Amniotic epithelial cell (primary cell): ENCODE measurements at regions not wholly inside any gene's neighbourhood (a gene's known extent, or its start where the extent isn't known, plus 50 kb on each side); places are given as distances from the start of the nearest gene placed in this dataset.

Experiments used
- DNase-seq: peaks from one replicate; pipeline ENCODE4 v3.0.0-alpha.2; 2010; ENCODE audit warnings: low read depth

DNA sequence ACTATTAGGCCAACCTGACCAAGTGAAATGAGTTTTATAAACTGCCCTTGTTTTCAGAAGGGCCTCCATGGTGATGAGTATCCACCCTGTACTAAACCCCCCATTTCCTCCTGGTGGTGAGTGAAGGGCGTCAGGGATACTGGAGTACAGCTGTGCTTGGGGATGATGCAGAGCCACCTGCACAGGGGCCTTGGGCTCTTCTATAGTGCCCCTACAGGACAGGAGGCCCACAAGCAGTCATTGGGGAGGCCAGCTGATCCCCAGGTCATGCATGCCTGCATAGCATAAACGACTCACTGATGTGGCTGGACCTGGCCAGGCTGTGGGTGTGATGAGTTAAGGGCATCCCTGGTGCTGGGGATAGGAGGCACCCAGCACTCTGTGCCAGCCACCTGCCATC, 114.1 kb upstream of the CELF2 start:
- DNase-seq = no peak

DNA sequence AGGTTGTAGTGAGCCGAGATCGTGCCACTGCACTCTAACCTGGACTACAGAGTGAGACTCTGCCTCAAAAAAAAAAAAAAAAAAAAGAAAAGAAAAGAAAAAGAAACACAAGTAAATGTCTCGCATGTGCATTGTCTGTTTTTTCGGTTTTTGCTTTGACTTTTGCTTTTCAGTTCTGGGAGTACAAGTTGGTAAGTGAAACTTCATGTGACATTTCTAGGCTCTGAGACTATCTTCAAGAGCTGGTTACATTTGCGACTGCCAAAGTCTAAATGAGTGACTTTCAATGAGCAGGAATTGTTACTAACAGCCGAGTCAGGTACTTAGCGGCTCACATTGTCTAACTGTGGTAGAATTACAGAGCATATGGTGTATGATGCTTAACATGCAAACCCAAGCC, 107.0 kb upstream of the CELF2 start:
- no peak for DNase-seq

DNA sequence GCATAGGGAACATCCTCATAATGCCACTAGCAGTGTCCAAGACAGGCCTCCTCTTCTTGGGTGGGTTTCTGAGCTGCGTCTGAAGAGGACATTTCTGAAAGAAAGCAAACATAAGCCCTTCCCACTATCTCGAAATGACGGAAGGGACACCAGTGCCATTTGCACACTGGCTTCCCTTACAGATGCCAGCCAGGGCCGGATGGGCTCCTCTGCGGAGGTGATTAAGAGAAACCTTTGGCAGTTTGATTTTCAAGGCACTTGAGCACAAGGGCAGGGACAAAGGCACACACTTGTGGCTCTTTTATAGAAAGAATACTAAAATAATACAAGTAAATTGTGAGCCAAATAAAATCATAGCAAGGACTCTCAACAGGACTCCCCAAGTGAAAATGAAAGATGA, 106.6 kb upstream of the CELF2 start:
- DNase-seq = no peak

DNA sequence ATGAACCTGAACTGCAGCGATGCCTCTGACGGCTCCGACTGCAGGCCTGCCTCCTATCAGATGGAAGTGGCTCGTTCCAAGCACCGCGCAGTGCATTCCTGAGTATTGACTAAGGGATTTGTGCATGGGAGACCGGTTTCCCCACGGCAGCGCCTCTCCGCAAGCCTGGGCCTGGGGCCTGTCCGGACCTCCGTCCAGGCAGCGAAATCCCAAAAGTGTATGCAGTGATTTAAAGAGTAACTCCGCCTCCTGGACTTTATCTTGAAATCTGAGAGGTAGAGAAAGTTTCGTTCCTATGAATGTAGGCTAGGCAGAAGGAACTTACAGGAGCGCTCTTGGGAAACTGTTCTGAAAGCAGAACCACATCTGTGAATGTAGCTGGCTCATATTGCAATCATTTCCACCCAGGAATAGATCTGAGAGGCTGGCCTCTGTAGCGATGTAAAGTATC, 106.2 kb upstream of the CELF2 start:
- peak; percentile 98 for DNase-seq

DNA sequence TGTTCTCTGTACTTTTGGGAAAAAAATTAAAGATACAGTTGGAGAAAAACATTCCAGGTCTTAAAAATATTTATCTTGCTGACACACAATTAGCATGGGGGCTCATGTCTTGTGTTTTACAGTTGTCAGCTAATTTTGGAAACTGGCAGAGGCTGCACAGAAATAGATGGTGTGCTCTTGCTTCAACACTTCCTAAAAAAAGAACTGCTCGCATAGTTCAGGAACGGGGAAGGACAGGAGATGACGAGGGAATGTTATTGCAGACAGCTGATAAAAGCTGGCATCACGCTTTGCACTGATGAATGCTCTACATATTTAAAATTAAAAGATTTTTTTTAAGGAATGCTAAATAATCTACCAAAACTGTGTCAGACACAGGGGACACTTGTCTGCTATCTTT, 103.5 kb upstream of the CELF2 start:
- DNase-seq = peak; percentile 14

DNA sequence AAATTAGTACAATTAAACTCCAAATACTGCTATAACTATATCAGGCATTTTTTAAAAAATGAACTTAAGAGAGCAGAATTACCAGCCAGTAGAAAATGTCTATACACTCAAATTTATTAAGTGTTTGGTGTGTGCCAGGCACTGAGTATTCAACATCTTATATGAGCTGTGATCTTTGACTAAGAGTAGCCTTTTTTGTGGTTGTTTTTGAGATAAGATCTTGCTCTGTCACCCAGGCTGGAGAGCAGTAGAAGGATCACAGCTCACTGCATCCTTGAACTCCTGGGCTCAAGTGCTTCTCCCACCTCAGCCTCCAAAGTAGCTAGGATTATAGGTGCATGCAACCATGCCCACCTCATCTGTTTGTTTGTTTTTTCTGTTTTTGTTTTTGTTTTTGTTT, 102.5 kb upstream of the CELF2 start:
- peak; percentile 32 for DNase-seq

DNA sequence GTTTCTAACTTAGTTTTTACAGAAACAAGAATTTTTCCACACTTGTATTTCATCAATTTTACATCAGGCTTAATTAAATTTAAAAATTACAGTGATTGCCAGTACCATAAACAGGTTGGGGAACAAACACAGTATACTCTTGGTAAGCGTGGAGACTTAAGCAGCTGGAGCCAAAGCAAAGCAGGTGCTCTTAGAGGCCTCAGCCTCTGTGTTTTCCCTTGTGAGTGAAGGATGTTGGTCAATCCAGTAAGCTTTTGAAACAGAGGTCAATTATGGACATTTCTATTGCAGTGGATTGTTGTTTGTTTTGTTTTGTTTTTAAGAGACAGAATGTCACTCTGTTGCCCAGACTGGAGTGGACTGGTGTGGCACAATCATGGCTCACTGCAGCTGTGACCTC, 100.6 kb upstream of the CELF2 start:
- no peak for DNase-seq

DNA sequence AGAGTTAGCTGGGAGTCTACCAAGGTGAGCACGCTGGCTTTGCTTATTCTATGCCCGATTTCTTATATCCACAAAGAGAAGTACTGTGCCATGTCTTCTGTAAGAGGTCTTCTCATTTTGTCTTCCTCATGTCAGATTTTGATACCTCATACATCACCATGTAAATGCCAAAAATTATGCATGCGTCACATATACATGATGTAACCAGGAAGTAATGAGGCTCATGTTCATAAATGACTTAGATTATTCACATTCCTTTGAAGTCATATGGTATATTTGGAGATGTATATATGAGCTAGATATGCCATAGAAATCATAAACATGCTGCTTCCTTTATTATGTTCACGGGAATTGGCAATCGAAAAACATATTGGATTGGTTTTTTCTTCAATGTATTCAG, 97.7 kb upstream of the CELF2 start:
- DNase-seq = no peak

DNA sequence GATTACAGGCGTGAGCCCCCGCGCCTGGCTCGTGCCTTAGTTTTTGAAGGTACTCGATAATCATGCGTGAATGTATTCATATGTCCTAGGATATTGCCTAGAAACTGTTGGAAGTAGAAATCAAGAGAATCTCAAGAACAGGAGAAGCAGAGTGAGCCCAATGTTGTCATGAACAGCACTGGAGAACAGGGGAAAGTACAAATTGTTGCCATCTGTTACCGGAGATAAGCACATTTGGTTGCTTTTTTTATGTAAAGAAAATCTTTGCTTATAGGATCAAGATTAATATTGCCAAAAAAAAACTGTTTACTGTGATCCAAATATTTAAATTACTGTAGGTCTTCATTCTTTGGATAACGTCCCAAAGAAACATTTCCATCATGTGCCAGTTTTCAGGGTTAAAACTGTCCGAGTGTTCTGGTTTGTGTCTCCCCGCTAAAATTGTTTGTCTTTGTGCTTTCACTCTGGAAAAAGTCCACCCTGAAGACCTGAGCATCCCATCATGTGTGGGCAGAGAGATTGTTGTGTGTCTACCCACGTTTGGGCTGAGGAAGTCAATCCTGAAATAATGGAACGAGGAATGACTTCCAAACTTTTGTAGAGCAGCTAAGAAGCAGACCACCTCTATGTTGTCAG, 95.7 kb upstream of the CELF2 start:
- DNase-seq = no peak

DNA sequence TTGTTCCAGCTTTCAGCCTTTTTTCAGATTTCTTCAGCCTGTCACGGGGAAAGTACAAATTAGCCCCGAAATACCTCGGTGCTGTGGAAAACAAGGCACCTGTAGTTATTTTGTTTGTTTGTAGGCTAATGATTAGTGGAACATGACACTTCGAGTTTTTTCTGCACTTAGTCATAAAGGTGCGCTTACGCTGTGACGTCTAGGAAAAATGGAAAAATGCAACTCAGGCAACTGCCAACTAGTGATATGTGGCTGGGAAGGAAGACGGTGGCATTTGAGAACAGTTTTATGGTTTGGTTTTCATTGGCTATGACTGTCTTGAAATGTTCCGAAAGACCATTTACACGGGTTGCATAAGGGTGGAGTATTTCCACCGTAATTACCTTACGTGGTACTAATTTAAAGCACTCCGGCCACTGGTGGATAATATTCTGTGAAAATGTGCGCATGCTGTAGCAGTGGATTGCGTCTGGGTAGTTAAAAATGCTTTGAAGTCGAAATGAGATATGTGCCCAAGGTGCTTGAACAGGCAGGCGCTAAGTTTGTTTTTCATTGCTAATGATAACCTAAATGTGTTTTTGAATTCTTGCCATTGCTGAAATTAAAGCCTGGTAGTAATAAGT, 94.5 kb upstream of the CELF2 start:
- no peak for DNase-seq

DNA sequence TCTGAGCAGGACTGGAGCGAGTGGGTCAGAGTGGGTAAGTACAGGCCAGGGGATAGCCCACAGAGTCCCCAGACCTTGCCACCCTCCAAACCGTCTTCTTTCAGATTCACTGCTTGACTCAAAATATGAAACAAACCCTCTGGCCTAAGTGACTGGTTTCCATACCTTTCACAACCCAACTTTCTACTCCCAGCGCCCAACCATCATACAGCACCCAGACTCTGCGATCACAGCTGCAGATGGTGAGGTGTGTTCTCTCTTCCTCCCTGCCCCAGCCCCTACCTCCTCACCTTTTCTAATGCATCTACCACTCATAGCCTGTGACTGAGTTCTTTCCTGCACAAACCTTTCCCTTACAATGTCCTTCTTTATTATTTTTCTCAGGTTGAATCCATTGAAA, 92.0 kb upstream of the CELF2 start:
- no peak for DNase-seq

DNA sequence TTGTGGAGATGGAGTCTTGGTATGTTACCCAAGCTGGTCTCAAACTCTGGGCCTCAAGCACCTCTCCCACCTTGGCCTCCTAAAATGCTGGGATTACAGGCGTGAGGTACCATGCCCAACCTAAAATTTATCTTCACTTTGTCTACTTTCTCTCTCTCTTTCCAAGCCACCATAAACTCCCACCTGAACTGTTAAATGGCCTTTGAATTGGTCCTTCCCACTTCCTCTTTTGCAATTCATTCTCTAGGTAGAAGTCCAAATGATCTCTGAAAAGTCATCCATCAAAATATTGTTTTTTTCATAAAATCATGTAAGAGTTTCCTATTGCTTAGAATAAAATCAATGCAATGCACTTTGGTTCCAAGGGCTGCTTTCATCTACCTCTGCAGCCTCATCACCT, 90.1 kb upstream of the CELF2 start:
- DNase-seq = no peak

DNA sequence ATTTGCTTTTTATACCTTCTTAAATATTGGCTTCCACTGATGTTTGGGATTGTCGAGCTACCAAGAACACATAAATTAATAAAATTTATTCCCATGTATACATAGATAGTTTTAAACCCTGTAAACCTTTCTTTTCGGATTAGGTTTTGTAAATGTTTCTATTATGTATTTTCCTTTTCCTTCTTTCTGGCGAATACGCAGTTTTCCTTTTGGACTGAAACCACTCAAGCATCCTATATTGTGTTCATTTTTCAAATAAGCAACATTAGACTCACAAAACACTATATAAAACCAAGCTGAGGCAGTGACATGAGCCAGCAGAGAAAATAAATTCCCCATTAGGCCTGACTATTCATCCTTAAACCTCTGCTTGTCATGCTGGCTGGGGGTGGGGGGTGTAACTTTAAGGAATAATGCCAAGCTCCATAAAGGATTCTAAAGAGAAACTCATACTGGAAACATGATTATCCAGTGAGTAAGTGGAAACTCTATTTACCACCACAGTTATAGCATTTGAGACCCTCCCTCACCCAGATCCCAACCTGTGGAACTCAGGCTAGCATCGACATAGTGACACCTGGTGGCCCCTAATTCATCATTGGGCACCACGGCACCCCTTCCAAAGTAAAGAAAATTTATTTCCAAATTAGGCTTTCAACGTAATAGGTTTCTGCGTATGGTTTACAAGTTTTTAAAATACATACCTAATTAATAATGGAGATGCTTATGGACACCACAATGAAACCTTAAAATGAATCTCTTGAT, 86.5 kb upstream of the CELF2 start:
- no peak for DNase-seq

DNA sequence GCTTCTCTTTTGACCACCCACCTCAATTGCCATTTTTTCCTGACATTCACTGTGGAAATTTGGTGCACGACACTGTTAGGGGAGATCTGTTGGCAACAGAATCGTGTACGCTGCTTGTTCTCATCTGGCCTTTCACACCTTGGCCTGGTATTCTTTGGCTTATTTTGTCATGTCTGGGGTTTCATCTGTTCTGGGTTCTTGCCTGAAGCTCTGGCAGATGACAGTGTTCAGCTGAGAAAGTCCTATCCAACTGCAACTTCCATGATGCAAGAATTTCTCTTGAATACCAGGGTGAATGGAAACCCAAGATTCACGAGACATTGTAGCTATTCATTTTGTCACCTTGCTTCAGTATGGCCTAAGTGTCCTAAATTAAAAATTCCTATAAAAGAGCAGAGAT, 82.6 kb upstream of the CELF2 start:
- no peak for DNase-seq

DNA sequence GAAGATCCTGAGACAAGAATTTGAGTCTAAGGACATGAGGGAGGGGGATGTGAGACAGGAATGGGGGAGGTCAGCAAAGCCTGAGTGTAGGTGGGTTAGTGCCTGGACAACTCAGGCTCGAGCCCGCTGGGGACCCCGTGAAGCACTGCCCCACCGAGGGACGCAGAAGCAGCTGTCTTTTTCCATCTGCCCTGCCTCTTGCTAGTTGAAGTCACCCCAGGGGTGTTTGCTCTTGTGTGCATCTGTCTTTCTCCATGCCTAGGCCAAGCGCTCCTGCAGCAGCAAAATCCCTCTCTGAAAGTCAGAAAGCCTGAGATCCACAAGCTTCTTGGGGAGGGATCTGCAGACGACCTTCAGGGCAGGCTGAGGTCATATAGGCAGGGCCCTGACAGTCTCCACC, 79.0 kb upstream of the CELF2 start:
- no peak for DNase-seq

DNA sequence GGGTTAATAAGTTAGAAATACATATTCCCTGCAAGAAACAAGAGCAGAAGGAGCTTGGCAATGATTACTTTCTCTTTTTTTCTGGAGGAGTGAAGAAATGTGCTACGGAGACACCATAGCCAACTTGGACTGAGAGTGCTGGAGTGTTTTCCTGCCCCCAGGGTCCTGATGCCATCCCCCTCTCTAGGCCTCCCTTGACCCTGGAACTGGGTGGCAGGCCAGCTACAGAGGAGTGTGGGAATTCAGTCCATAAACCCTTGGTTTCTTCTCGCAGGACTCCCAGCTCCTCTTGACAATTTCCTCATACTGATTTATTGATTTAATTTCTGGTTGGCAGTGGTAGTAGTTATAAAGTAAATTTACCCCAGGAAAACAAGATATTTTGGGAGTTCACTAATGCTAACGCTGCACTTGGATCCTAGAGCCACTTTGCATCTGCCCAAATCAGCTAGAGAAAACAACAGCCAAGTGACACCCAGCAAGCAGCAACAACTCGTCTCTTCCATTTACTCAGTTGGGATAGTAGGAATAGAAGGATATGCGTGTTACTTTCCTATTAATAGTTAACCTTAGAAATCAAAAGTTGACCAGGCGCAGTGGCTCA, 76.4 kb upstream of the CELF2 start:
- DNase-seq = no peak

DNA sequence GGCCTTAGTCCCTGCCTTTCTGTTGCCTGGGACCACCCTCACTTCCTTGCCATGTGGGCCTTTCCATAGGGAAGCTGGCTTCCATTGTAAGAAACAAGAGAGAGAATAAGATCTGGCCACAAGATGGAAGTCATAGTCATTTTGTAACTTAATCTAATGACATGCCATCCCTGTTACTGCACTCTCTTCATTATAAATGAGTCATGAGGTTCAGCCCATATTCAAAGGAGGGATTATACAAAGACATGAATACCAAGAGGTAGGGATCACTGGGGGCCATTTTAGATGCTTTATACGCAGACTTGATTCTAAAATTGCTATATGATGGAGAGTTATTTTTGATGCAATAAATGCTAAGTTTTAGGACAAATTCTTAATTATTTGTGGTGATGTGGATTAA, 75.2 kb upstream of the CELF2 start:
- DNase-seq = no peak

DNA sequence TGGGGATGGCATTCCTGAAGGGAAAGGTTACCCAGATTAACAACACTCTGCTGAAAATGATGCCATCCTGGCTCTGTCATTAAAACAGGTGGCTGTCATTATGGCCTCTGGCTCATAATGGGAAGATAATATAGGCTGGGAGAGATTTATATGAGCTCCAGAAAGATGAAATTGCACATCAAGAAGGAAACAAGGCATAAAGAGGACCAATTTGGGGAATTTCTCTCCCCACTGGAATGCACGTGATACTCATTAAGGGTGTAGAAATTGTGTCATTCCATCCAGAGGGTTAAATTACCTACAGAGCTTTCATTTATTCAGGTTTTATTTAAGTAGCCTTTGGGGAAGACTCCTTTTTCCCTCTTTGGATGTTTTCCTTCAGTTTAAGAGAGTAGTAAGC, 71.6 kb upstream of the CELF2 start:
- DNase-seq = no peak

DNA sequence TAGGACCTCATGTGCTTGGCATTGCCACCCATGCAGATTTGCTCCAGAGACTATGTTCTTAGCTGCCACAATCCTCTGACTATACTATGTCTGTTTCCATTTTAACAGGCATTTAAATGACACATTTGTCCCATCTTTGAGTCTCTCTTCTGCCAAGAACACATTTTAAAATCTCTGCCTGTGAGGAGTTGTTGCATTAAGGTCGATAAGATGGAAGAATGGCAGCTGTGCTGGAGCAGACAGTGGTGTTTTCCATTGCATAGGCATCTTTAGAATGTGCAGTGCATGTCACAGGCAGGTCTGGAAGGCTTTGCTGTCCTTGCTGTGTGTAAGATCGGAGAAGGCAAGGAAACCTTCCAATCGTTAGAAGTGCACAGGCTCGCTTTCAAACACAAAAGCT, 70.9 kb upstream of the CELF2 start:
- DNase-seq = no peak

DNA sequence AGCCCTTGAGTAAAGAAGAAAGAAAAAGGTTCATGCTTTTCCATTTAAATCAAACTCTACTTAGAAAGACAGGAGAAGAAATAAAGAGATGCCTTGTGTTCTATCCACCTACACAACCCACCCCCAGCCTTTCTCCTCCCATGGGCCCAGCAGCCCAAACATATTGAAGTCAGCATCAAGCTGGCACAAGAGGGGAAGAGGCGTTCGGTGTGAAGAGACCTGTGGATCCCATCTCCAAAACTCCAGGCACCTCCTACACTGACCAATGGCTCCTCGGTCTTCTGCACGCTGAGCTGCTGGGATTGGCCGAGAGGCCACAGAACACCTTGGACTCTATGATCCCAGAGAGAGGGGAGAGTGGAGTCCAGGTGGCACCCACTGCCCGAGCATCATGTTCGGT, 66.0 kb upstream of the CELF2 start:
- no peak for DNase-seq

DNA sequence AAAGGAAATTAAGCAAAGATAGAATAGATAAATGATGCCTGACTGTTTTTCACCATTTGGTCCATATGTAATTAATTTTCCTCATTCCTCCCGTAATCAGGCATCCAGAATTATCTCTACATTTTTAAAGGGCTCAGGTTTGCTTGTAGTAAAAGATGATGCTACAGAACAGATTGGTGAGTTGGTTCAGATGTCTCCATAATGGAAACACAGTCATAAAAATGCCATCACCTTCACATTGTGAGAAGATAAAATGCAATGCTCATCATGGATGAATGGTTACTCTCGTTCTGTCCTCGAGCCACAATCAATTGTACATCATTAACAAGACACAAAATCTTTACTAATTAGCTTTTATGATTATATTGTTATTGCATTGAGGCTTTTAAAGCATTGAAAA, 64.9 kb upstream of the CELF2 start:
- DNase-seq = no peak

DNA sequence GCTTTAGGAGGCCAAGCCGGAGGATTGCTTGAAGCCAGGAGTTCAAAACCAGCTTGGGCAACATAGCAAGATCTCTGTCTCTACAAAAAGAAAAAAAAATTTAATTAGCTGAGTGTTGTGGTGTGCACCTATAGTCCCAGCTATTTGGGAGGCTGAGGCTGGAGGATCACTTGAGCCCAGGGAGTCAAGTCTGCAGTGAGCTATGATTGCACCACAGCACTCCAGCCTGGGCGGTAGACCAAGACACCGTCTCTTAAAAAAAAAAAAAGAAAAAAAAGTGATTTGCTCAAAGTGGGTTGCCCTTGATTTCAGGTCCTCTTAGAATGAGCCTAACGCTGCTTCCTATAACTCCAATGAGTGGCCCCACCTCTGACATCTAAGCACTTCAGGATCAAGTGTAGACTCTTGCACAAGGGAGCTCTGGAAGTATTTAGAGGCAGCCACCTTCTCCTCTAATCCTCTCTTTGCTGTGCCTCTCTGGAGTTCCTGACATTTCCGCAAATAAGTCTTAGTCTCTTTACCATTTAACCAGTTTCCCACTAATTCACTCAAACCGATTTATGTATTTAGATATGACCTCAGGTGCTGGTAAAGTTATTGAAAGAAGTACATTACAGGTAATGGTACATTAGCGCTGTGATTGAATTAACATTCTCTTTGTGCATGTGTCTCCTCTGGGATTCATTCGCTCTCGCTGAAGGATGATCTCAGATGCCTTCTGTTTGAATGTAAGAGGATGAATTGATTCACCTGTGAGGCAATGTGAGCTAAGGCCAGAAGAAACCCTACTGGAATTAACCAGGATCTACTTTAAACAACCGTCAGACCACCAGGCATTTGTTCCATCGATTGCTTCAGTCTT, 60.8 kb upstream of the CELF2 start:
- DNase-seq = no peak
